ENCODE measurements at regions not wholly inside any gene's neighbourhood (a gene's known extent, or its start where the extent isn't known, plus 50 kb on each side); places are given as distances from the start of the nearest gene placed in this dataset.

GRCh38 chr4:58553679-58554078 lies 1443.5 kb upstream of the IGFBP7 start:
- no peak for DNase-seq (ENCODE audit: low spot score)

- DNase-seq (ENCODE audit: low spot score) = no peak
These were observed 1442.8 kb upstream of the IGFBP7 start for GRCh38 chr4:58553031-58553430.

- no peak for DNase-seq (ENCODE audit: low spot score)
These were observed 1441.5 kb upstream of the IGFBP7 start for GRCh38 chr4:58551676-58552075.

- no peak for DNase-seq (ENCODE audit: low spot score)
These were observed 1433.3 kb upstream of the IGFBP7 start for GRCh38 chr4:58543465-58543864.

GRCh38 chr4:58541926-58542325 lies 1431.7 kb upstream of the IGFBP7 start:
- DNase-seq (ENCODE audit: low spot score) = no peak

- no peak for DNase-seq (ENCODE audit: low spot score)
These were observed 1412.7 kb upstream of the IGFBP7 start for GRCh38 chr4:58522765-58523382.

GRCh38 chr4:58515226-58515625 lies 1405.0 kb upstream of the IGFBP7 start:
- DNase-seq (ENCODE audit: low spot score) = no peak

GRCh38 chr4:58514299-58514698 lies 1404.1 kb upstream of the IGFBP7 start:
- no peak for DNase-seq (ENCODE audit: low spot score)

- no peak for DNase-seq (ENCODE audit: low spot score)
These were observed 1400.5 kb upstream of the IGFBP7 start for GRCh38 chr4:58510652-58511051.

- DNase-seq (ENCODE audit: low spot score) = no peak
These were observed 1396.9 kb upstream of the IGFBP7 start for GRCh38 chr4:58507079-58507478.

GRCh38 chr4:58502839-58503238 lies 1392.7 kb upstream of the IGFBP7 start:
- DNase-seq (ENCODE audit: low spot score) = no peak

GRCh38 chr4:58499182-58499581 lies 1389.0 kb upstream of the IGFBP7 start:
- DNase-seq (ENCODE audit: low spot score) = no peak

GRCh38 chr4:58491620-58492019 lies 1381.4 kb upstream of the IGFBP7 start:
- no peak for DNase-seq (ENCODE audit: low spot score)

GRCh38 chr4:58477950-58478349 lies 1367.8 kb upstream of the IGFBP7 start:
- no peak for DNase-seq (ENCODE audit: low spot score)

- no peak for DNase-seq (ENCODE audit: low spot score)
These were observed 1367.3 kb upstream of the IGFBP7 start for GRCh38 chr4:58477513-58477912.

GRCh38 chr4:58475097-58475496 lies 1364.9 kb upstream of the IGFBP7 start:
- no peak for DNase-seq (ENCODE audit: low spot score)

- DNase-seq (ENCODE audit: low spot score) = no peak
These were observed 1354.8 kb upstream of the IGFBP7 start for GRCh38 chr4:58465031-58465430.

GRCh38 chr4:58456727-58457384 lies 1346.7 kb upstream of the IGFBP7 start:
- DNase-seq (ENCODE audit: low spot score) = no peak

GRCh38 chr4:58453956-58454355 lies 1343.8 kb upstream of the IGFBP7 start:
- DNase-seq (ENCODE audit: low spot score) = no peak

GRCh38 chr4:58451707-58452106 lies 1341.5 kb upstream of the IGFBP7 start:
- DNase-seq (ENCODE audit: low spot score) = no peak

- no peak for DNase-seq (ENCODE audit: low spot score)
These were observed 1325.7 kb upstream of the IGFBP7 start for GRCh38 chr4:58435871-58436270.

- no peak for DNase-seq (ENCODE audit: low spot score)
These were observed 1303.7 kb upstream of the IGFBP7 start for GRCh38 chr4:58413849-58414248.

- DNase-seq (ENCODE audit: low spot score) = no peak
These were observed 1301.7 kb upstream of the IGFBP7 start for GRCh38 chr4:58411904-58412303.

GRCh38 chr4:58406762-58407161 lies 1296.6 kb upstream of the IGFBP7 start:
- no peak for DNase-seq (ENCODE audit: low spot score)

Data from NAMALWA (cell line).